Fibroblast of peridontal ligament (primary cell): ENCODE measurements at regions not wholly inside any gene's neighbourhood (a gene's known extent, or its start where the extent isn't known, plus 50 kb on each side); places are given as distances from the start of the nearest gene placed in this dataset.

Experiments
- DNase-seq: peaks from one replicate; pipeline ENCODE4 v3.0.0-alpha.2; 2010; ENCODE audit errors: extremely low read depth

DNA sequence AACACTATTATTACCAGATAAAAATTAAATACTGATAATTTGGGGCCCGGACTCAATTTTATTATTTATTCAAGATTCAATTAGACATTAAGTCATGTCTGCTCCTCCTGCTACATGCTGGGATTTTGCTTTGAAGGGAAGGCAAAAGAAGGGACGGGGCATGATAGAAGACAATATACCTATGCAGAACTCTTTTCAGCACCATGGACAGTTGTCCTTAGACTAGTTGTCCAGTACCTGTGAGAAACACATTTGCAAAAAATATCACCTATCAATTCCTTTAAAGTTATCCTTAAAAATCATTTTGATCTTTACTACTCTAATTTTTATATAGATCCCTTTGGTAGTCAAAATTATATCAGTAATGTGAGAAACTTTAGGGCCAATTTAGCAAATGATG is 100.2 kb upstream of the SULT1C3 start:
- peak; percentile 10 for DNase-seq

DNA sequence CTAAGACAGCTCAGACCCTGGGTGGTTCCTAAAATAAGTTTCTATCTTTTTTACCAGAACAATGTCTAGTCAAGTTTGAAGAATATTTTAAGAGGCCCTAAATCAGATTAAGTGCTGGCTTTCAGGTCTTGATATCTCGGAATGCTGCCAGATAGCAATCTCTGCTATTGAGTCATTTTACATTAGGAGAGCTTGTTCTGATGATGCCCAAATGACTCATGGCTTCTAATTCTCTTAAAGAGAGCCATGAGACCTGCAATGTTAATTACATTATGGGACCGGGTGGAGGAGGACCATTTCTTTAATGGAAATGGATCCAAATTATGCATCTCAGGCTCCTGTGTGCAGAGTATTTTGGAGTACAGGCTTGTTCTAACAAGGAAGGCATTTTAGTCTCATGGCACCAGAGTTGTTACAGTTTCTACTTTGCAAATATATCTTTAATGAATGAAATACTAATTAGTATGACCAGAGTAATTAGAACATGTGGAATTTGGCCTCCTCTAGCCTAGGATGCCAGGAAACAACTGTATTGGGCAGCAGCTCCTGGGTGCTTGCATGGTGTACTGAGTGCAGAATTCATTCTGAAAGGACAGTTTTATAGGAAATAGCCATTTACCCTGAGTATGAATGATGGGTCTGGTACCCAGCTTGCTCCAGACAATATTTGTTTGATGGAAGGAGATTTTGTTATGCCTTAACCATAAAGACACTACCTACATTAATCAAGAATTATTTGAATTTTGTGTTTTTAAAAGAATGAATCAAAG is 94.0 kb upstream of the SULT1C3 start:
- DNase-seq = no peak

DNA sequence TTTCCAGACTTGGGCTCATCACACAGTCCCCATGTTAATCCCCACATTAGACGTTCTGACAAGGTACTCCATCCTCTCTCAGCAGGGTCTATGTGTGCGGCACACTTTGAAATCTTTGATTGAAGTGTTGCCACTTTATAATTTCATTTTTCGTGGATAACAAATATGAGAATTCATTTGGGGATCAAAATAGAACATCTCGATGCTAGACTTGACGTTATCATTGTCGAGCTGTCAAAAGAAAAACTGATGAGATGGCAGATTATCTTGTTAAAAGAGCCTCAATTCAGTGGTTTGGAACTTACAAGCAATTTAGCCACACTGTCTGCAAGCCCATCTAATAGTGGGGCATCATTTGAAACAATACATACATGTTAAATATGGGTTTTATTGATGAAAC is 91.2 kb upstream of the SULT1C3 start:
- DNase-seq = no peak

DNA sequence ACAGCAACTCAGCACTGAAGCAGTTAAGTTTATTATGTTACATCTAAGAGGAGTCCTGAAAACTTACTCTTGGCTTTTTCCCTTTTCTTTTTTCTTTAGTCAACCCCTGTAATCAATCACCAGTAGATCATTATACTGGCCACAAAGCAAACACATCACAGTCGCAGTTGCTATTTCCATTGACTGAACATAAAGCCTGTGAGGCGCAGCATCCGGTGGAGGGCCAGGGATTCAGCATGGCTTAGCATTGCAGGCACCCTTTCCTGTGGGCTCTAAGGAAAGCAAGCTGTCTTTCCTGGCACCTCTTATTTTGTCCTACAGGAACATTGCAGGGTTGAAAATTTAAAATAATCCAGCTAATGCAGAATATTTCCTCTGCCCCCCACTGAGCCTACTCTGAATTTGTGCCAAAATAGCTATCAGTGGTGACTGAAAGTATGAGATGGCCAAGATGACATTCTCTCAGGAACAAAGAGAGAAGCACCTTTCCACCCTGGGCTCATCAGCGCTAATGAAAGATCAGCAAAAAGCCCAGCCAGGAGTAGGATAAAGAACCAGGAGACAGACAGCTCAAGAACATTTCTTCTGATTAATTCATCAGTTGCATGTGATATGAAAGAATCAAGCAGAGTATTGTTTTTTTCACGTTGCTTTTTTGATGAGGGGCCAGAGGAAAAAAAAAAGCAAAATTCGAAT is 85.3 kb upstream of the SULT1C3 start:
- DNase-seq = no peak

DNA sequence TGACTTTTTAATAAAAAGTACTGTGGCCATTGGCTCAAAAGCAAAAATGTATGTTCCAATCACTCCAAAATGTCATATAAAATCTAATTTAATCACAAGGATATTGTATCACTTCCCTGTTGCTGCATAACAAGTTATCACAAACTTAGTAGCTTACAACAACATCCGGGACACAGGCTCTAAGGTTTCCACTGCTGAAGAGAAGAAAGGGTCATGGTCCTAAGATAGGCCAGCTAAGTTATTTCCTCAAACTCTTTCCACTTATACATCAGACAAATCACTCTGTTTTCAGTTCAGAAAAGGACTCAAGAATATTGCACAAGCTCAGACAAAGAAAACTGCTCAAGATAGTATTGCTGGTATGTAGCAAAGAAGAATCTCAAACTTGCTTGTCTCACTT is 78.5 kb upstream of the SULT1C3 start:
- no peak for DNase-seq

DNA sequence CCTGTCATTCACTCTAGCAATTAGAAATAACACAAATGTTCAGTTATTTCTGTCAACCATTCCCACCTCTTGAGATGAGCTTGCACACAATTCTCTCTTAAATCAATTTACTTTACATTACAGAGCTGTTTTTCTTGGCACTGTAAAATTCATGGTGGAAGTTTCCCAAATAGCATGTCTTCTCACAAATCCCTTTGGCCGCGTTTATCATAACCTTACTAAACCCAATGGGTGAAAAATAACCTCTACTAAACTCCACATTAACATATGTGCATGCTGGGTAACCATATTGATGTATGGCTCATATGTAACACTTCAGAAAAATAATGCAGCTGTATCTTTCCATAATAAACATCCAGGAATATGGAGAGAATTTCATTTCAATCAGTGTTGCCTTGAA is 75.5 kb upstream of the SULT1C3 start:
- DNase-seq = no peak

DNA sequence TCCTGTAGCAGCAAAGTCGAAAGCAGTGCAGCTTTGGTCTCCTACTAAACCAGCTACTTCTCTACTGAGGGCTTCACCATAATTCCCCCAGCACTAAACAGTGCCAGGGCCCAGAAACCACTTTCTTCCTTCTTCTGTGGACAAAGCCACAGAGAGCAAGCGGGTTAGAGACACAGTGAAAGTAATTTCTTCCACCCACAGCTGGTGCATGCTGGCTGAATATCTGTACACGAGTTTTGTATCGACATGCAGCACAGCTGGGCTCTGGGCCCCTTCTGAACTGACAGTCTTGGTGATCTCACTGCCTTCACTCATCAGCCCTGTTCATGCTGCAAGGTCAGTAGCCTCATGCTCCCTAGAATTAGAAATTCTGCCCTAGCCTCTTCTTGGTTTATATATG is 74.0 kb upstream of the SULT1C3 start:
- no peak for DNase-seq

DNA sequence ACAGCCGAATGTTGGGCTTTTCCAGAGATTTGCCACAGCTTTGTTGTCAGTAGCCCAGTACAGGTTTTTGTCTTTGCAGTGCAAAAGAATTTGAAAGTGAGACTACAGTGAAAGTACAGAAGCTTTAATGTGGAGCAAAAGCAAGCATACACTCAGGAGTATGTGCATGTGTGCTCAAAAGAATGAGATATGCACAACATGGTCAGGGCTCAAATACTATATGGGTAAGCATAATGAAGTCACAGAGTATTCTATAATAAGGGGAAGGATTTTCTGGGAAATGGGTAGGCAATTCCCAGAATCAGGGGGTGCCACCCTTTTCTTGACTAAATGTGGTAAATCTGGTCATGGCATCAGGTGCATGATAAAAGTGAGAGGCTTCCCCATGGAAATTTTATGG is 72.1 kb upstream of the SULT1C3 start:
- DNase-seq = no peak

DNA sequence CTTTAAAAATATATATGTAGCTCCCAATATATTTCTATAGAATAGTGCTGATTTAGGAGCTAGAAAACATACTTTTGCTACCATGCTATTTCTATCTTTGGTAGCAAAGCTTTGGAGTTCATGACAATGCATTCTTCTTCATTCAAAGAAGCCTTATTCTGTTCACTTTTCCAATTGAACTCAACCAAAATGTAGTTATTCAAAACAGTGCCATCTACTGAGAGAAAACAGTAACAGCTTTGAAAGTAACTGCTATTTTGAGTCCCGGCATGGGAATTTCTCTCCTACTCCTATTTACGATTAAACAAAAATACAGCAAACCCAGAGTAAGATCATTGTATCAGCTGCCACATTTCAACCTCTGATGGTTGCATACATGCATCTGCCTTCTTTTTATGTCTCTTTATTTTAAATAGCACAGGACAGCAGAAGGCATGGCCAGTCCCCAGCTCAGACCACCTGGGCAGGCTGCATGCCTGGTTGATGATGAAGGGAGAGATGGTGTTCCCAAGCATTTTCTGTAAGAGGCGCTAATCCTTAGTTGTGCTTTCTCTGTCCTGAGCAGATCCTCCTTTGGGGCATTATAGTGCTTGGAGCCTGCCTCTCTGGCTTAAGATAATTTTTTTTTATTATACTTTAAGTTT is 69.7 kb upstream of the SULT1C3 start:
- DNase-seq = peak; percentile 53

DNA sequence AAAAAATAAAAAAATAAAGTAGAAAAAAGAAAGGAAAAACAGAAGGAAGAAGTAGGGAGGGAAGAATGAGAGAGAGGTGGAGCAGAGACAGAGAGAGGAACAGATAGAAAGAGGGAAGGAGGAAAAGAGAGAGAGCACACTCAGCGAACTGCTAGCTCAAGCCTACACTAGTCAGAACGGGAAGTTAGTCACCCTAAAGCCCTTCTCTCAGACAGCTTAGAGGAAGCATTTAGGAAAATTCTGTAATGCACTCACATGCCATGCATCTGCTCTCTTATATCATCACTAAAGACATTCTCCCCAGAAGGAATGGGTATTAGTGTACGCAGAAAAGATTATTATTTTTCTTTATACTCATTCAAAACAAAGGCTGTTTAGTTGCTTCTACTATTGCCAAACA is 68.1 kb upstream of the SULT1C3 start:
- DNase-seq = no peak

DNA sequence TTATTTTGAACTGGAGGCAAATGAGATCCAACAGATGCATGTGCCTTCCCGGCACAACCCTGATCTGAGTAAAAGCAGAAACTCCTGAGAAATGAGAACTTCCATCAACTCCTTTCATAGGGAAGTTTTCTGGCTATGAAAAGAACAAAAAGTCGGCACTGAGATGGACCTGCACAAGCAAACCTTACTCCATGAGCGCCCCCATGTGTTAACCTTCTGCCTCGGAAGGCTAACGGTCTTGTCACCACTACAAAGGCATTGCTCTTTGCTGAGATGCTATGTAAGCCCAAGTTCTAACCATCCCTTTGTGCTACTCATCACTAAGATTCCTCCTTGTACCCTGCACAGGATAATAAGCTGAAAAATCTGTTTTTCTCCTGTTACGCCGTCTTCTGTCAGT is 57.3 kb upstream of the SULT1C3 start:
- no peak for DNase-seq

DNA sequence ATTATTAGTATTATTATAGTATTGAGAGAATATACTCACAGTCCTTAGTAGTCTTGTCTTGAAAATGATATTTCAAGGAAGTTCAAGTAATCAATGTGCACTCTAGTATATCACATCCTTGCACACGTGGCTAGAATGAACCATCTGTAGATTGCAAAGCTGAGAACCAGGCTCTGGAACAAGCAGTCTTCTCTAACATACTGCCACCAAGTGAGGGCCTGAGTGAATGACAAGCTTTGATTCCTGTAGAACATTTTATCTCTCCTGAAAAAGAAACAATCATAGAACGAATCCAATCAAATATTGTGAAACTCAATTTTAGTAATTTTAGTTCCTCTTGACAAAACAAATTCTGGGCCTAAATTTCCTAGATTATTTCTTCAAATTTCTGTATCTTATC is 55.3 kb upstream of the SULT1C3 start:
- DNase-seq = peak; percentile 24

DNA sequence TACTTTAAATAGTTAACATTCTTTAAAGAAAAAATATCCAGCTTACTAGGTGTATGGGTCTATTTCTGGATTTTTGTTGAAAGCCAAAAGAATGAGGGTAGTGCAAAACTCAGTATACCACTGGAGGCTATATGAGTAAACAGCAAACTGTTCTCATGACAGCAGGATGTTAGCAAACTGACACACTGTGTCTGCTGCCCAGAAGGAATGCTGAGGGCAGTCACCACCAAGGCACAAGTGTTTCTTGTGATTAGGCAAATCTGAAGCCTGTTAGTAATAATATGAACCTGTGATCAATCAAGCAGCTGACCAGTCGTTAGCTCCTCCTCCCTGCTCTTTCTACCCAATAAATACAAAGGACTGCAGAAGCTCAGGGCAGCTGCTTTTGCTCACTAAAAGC is 50.5 kb upstream of the SULT1C3 start:
- no peak for DNase-seq
